Iris pigment epithelial cell (primary cell): ENCODE measurements at regions not wholly inside any gene's neighbourhood (a gene's known extent, or its start where the extent isn't known, plus 50 kb on each side); places are given as distances from the start of the nearest gene placed in this dataset.
A peak's percentile ranks its signal among the peaks of the same experiment; 100 is the strongest.
"Not testable (repeated sequence)": the region's sequence is repeated elsewhere in the genome, so short reads cannot be mapped to it uniquely, and the experiment has no call there.

Experiments used
- DNase-seq: peaks from one replicate; pipeline ENCODE4 v3.0.0-alpha.2; 2011; ENCODE audit warnings: low read depth

DNA sequence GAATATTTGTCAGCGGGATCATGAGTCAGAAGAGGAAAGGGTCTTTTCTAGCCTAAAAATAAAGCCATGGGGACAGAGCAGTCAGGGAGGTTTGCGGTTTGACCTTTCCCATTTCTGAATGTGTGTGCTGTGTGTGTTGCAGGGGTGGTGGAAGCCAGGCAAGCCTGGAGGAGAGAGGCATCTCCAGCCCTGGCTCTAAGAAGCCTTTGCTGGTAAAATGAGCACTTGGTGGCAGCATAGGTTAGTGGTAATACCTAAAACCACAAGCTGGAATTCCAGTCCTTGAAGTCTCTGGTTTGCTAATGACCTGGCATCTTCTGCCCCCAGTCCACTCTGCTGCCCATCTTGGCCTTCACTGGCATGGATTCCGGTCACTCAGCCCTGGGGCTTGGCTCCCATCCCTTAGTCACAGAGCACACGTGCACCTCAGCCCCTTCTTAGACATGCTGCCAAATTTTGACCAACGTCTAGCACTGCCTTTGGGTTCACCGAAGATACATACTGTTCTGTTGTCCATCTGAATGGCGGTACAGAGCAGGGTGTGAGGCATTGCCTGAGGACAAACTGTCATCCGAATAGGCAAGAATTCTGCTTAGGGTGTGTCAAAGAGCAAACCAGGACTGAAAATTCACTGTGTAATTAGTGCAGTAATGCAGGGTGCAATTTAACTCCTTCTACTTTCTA lies 52.7 kb downstream of the KCNA5 start:
- DNase-seq, result peak; percentile 11

DNA sequence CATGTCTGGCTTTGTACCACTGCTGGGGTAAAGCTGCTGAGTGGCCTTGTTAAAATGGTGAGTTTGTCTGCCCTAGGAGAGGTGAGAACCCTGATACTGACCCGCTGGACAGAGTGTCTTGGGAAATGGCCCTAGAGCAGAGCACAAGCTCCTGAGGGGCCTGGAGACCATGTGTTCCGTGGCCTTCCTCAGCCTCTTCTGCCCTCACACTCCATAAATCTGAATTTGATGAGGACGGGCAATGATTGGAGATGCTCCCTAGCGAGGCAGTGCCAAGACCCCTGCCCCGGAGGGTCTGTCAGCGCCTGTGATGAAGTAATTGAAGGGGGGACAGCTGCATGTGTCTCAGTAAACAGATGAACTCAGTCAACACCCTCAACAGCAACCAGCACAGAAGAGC lies 54.1 kb downstream of the KCNA5 start:
- DNase-seq, result no peak

DNA sequence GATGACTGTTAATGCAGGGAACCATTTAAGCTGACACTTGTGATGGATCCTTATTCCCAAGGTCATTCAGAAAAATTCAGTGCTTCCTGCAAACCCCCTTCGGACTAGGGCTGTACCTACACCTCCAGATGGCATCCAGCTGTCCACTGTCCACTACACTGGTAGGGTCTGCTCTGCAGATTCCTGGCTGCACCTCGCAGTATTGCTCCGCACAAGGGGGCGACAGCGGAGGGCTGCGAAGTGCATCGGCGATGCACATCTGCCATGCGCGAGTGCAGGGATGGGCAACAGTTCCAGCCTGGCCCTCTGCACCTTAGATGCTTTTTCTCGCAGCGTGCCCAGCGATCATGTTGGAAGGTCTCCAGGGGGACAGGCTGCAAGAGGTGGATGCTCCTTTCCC lies 55.5 kb downstream of the KCNA5 start:
- no peak for DNase-seq

DNA sequence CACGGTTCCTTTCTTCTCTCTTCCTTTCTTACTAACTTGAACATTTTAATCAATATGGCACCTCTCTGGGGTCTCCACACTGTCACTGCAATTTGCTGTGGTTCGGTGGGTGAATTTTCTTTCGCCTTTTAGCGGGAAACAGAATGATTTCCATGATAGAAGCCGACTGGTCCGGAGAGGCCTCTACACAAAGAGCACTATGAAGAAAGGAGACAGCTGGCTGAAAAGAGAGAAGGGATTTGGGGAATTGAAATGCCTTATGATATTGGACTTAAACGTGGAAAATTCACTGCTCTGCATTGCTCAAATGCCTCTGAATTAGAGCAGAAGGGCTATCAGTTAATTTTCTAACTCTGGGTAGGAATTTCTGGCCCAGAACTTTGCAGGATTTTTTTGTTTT lies 55.9 kb downstream of the KCNA5 start:
- DNase-seq, result no peak

DNA sequence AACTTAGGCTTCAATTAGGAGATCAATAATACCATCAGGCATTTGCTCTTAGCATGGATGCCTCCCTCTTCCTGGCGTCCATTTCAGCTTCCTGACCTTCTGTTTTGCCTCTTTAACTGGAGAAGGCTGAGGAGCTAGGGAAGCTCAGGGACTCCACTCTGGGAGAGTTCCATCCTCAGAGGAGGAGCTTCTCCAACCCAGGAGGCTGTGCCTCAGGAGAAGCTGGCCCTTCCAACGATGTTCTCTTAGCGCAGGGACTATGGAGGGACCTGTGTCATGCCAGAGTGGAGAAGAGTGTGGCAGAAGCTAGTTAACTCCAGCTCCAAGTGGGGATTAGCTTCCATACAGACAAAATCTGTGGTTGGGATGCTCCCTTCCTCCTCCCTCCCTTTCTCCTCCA lies 58.0 kb downstream of the KCNA5 start:
- no peak for DNase-seq

DNA sequence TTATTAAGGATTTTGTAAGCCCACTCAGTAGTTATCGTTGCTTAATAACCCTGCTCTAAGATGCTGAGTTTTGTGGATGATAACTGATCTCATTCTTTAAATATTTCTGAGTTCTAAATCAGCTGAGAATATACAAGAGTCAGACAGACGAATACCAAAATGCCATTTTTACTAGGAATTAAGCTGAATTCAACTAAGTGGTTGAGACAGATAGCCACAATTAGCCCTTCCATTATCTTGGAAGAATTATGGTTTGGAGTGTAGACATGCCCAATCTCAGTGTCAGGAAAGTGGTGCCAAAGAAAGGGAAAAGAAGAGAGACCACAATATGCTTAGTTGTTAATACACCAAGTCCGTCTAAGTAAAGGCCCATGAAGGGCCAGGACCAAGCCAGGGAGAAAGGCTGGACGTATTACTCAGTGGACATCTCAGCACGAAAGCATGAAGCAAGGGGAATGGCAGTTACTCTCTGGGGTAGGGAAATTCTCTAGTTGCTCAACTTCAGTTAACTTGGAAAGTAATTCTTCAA lies 58.6 kb downstream of the KCNA5 start:
- DNase-seq, result no peak

DNA sequence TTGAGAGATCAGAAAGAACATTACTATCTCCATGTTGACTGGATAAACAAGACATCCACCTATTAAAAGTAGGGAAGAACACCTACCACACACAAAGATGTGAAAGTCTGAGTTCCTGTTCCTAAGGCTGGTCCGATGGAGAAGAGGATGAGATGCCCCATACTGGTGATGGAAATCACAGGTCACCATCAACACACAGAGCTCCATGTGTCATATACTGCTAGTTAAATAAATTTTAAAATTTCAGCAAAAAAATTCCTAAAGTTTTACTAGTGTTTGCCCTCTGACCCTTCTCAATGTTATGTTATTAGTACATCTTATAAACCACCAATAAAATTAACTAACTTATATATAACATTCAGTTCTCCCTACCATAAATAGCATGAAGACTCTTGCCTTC lies 59.1 kb downstream of the KCNA5 start:
- DNase-seq, result no peak

DNA sequence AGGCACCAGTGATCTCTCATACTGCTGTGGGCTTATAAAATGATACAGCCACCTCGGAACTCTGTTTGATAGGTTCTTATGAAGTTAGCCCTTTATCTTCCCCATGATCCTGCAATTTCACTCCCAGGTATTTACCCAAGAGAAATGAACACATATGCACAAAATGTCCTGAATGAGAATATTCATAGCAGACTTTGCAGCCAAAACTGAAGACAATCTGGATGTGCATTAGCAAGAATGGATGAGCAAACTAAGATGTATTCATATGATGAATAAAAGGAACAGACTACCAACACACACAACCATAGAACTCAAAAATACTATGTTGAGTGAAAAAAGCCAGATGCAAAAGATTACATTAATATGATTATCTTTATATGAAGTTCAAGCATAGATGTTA lies 66.7 kb downstream of the KCNA5 start:
- no peak for DNase-seq

DNA sequence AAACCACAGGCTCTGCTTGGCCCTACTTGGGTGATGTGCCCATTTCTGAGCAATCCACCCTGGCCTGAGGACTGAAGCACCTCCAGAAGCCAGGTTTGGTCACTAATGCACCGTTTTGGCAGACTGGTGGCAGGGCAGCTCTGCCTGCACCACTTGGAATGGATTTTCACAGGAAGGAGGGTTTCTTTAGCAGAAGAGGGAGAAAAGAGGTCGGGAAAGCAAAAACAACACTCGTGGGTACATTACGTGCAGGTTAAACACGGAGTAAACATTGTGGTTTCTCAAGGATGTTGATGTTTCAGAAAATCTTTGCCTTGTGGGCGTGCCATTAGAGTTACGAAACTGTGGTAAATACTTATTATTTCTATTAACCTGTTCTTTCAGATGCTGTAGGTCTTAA lies 70.8 kb downstream of the KCNA5 start:
- peak; percentile 11 for DNase-seq

DNA sequence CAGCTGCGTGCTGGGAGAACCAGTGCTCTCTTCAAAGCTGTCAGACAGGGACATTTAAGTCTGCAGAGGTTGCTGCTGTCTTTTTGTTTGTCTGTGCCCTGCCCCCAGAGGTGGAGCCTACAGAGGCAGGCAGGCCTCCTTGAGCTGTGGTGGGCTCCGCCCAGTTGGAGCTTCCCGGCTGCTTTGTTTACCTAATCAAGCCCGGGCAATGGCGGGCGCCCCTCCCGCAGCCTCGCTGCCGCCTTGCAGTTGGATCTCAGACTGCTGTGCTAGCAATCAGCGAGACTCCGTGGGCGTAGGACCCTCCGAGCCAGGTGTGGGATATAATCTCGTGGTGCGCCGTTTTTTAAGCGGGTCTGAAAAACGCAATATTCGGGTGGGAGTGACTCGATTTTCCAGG lies 78.1 kb downstream of the KCNA5 start:
- not testable (repeated sequence) for DNase-seq

DNA sequence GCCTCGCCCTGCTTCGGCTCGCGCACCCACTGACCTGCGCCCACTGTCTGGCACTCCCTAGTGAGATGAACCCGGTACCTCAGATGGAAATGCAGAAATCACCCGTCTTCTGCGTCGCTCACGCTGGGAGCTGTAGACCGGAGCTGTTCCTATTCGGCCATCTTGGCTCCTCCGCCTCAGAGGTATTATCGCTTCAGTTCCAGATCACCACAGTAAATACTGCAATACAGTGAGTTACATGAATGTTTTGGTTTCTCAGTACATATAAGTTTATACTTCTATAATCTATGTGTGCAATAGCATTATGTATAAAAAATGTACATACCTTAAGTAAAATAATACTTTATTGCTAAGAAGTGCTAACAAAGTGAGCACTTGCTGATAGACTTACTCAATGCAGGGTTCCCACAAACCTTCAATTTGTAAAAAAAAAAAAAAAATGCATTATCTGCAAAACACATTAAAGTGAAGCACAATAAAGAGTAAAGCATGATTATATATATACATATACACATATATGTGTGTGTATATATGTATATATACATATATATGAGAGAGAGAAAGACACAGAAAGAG lies 78.7 kb downstream of the KCNA5 start:
- not testable (repeated sequence) for DNase-seq

DNA sequence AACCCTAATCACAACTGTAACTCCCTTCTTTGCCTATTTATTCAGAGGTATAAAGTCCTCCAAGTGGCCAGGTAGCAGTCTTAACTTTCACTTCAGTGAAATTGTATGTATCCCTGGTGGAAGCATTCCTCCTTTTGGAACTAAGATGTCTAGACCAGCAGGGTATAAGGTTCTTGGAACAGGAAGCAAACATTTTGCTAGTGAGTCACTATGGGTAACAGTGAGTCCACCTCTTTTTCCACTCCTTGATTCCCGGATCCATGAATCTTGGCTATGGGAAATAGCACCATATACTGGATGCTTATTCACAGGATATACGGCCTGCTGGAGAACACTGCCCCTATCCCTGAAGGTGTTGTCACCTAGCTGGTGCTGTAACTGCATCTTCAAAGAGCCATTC lies 80.2 kb downstream of the KCNA5 start:
- peak; percentile 8 for DNase-seq

DNA sequence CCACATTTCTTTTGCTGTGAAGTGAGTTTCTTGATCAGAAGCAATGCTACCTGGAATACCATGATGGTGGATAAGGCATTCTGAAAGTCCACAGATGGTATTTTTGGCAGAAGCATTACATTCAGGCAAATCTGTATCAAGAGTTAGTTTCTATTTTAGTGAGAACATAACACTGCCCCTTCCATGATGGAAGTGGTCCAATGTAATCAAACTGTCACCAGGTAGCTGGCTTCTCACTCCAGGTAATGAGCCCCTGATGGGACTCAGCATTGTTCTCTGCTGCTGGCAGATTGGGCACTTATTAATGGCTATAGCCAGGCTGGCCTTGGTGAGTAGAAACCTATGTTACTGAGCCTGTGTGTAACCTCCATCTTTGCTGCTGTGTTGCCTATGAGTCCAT lies 80.7 kb downstream of the KCNA5 start:
- no peak for DNase-seq

DNA sequence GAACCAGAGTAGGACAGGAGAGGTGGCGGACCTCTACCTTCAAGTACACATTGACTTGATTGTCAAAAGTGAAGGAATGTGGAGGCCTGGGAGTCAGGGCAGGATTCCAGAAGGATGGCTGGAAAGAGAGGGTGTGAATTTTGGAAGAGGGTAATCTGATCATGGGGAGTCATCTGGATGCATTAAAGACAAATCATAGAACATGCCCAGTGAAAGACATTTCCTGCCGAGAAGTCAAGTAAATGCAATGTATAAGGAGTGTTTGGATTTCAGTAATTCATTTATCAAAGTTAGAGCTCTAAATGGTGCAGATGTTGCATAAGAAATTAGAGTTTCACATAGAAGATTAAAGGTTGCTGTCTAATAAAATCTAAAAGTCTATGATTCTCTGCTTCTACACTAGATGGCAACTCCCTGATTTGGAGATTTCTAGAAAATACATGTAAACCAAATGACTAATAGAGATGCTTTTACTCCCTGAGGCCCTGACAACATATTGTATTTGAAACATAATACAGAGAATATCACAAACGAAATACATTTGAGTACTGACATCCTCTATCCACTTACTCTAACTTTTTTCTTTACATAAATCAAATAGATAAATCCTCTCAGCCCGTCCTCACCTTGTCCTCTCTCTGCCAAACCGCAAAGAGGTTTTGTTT lies 91.3 kb downstream of the KCNA5 start:
- DNase-seq, result no peak

DNA sequence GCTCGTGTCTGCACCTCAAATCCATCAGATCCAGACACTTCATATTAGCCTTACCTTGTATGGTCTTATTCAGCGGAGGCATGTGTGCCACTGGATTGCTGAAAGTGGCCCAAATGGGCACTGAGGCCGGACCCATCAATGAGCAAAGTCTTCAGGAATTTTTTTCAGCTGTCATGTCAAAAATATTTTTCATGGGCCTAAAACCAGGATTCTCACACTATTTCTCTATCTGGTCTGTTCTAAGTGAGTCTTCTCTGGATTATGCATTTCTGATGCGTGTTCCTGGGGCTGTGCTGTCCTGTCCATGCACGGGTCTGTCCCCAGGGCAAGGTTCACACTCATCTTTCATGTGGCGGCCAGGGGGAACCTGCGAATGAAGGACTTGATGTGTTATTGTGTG lies 94.6 kb downstream of the KCNA5 start:
- no peak for DNase-seq

DNA sequence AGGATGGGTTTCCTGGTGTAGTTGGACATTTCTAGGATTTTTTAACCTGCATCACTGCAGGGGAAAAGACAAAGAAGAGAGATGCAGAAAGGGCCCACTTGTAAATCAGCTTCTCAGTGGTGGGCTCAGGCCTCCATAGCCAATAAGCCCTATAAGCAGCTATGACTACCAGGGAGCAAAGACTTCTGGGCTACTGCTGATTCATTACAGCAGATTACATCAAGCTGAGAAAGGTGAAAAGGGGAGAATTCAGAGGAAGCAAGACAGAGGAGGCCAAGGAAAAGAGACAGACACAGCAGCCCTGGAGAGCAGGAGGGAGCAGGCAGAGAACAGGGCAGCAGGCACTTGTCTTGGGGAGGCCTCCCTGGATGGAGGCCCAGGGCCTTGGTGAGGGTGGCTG lies 95.2 kb downstream of the KCNA5 start:
- no peak for DNase-seq

DNA sequence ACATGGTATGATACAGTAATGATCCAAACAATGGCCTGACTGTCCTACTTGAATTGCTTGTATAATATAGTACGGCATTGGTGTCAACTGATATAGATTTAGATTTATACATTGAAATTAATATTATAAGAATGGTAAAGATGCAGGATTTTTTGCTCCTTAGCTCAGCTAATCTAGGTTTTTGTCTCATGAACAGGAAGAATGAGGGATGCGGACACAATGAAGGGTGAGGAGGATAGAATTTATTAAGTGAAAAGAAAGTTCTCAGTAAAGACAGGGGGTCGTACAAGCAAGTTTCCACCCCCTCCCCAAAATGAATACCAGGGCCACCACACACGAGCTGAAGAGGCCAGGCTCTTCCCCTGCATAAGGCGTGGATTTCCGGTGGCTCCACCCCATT lies 96.1 kb downstream of the KCNA5 start:
- no peak for DNase-seq

DNA sequence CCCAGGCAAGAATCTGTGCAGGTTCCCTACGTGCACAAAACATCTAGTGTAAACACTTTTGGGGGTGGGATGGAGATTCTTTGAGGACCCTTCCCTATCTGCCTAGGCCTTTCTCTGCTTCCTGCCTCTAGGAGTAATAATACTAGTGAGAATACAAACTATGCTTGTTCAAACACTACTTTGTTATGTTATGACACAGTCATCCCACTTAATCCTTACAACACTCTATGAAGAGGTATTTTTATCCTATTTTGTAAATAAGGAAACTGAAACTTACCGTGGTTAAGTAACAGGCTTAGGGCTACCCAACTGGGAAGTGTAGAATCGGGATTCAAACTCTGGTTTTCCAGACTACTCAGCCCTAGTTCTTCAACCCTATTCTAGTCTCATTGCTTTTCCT lies 96.5 kb downstream of the KCNA5 start:
- DNase-seq, result no peak

DNA sequence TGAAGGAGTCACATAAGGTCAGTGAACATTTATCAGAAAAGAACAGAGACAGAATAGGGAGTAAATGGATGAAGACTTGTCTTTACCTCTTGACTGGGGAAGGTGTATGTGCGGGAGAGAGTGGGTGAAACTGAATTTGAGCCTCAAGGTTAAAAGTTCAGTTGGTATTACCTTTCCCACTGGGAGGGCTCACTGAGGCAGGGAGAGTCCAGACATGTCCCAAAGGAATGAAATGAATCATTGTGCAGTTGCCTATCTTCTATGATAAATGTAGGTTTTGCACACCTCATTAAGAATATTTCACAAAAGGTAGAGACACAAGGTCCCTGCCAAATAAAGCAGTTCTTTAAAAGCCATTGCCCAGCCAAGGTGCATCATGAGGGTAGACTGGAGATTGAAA lies 105.2 kb downstream of the KCNA5 start:
- DNase-seq, result no peak

DNA sequence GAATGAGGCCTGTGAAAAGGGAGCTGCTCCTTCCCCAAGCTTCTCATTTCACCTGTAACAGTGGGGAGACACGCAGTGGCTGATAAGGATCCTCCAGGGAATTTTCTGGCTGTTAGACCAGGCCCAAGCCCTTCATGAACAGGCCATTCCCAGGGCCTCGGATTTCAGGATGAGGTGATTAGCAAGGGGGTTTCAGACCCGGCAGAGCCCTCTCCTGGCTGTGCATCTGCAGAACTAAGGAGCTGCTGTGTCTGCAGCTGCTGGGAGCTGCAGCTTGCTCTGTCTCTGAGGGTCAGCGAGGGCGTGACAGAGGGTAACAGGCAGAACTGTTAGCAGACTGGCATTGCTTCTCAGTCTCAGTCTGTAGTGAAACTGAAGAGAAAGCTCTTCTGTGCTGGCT lies 110.4 kb downstream of the KCNA5 start:
- no peak for DNase-seq

DNA sequence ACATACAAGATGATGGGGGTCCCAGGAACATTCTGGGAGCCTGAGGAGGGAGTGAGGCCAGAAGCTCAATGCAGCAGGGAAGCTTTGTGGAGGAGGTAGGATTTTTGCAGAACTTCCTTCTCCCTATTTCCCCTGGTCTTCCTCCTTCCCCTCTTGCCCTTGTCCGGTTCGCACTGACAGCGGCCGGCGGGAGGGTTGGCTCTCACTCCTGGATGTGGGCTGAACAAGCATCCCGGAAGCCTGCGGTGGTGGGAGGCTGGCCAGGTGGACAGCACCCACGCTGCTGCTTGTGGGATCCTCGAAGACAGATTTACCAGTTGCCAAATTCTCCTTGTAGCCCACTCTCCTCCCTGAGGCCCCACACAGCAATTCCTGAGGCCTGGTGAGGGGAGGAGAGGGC lies 112.2 kb downstream of the KCNA5 start:
- no peak for DNase-seq

DNA sequence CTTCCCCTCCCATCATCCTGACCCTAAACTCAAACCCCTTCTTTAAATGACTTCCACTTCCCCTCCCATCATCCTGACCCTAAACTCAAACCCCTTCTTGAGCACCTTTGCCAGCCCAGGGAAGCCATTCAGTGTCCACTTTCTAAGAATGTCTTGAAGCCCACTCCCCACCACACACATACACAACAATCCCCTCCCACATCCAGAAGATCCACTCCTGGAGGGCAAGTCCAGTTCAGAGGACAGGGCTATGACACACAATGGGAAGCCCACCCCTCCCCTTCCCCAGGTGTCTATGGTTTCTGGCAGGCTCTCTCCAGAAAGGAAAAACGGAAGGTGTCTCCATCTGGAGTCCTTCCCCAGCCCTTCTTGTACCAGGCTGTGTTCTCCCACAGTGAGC lies 117.1 kb downstream of the KCNA5 start:
- no peak for DNase-seq

DNA sequence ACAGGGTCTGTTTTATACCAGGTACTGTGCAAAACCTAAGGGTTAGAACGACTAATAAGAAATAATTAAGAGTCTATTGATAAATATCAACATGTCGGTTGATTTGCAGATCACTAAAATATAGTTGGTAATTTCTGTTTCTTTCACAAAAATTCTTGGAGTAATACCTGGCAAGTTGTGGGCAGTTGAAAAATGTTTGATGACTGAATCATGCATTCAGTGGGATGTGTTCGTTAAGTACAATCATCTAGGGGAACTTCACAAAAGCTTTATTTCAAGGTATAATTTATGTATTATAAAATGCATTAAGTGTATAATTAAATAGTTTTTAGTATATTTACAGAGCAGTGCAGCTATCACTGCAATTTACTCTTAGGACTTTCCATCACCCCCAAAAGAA lies 120.0 kb downstream of the KCNA5 start:
- peak; percentile 4 for DNase-seq
